Skeletal muscle tissue (tissue), 3 donors: ENCODE measurements at regions not wholly inside any gene's neighbourhood (a gene's known extent, or its start where the extent isn't known, plus 50 kb on each side); places are given as distances from the start of the nearest gene placed in this dataset.

Source experiments
- H3K27ac ChIP-seq: one replicate; pipeline ENCODE4 v1.7.0; 2013; ENCODE audit warnings: mild to moderate bottlenecking, low read depth, low read length, inconsistent platforms
- H3K27me3 ChIP-seq, 3 donors: one replicate each; pipeline ENCODE4 v1.7.0; 2013; ENCODE audit warnings: low read length in 3 of 3; ENCODE audit not compliant: control insufficient read depth in 3 of 3, insufficient read depth in 3 of 3
- H3K36me3 ChIP-seq, 3 donors: one replicate each; pipeline ENCODE4 v1.7.0; 2013; ENCODE audit warnings: low read length in 3 of 3; ENCODE audit not compliant: control insufficient read depth in 3 of 3, insufficient read depth in 3 of 3
- H3K4me1 ChIP-seq, 3 donors: one replicate each; pipeline ENCODE4 v1.7.0; 2013; ENCODE audit warnings: low read length in 3 of 3, mild to moderate bottlenecking in 3 of 3; ENCODE audit not compliant: control insufficient read depth in 3 of 3, insufficient read depth in 3 of 3
- H3K4me3 ChIP-seq, 3 donors: one replicate each; pipeline ENCODE4 v1.7.0; 2013; ENCODE audit warnings: low read length in 3 of 3
- H3K9ac ChIP-seq, 3 donors: one replicate each; pipeline ENCODE4 v1.7.0; 2013; ENCODE audit warnings: low read length in 3 of 3, mild to moderate bottlenecking in 3 of 3, moderate library complexity in 2 of 3, low read depth in 1 of 3
- H3K9me3 ChIP-seq, 3 donors: one replicate each; pipeline ENCODE4 v1.7.0; 2013; ENCODE audit warnings: low read length in 3 of 3; ENCODE audit not compliant: control insufficient read depth in 3 of 3
- donor health status: Osteomylitis.

GRCh38 chr3:40994611-40995010 is 204.7 kb upstream of the CTNNB1 start:
- Histone ChIP-seq H3K4me1 (peaks cover 0 to 11% (median 9%) of the 10 kb centered on the region in 3 donors), H3K27ac (no peak overlapping the region), H3K4me3 (no peak overlapping the region), H3K27me3 (no peaks in the 10 kb centered on the region), H3K9me3 (no peaks in the 10 kb centered on the region), H3K36me3 (no peaks in the 10 kb centered on the region), H3K9ac (no peak overlapping the region)

GRCh38 chr3:40995271-40995670 is 204.0 kb upstream of the CTNNB1 start:
- Histone ChIP-seq H3K27me3 (no peaks in the 10 kb centered on the region), H3K9ac (no peak overlapping the region), H3K9me3 (no peaks in the 10 kb centered on the region), H3K4me3 (no peak overlapping the region), H3K36me3 (no peaks in the 10 kb centered on the region), H3K4me1 (peaks cover 0 to 11% (median 9%) of the 10 kb centered on the region in 3 donors), H3K27ac (no peak overlapping the region)

GRCh38 chr3:40996382-40996781 is 202.9 kb upstream of the CTNNB1 start:
- H3K4me1 ChIP-seq: peaks cover 0 to 12% (median 11%) of the 10 kb centered on the region in 3 donors
- H3K27me3 ChIP-seq: peaks cover 0 to 3% (median 0%) of the 10 kb centered on the region in 3 donors
- no peak overlapping the region for H3K9ac ChIP-seq
- H3K4me3 ChIP-seq: no peak overlapping the region
- H3K9me3 ChIP-seq: no peaks in the 10 kb centered on the region
- H3K36me3 ChIP-seq: no peaks in the 10 kb centered on the region
- no peak overlapping the region for H3K27ac ChIP-seq

DNA sequence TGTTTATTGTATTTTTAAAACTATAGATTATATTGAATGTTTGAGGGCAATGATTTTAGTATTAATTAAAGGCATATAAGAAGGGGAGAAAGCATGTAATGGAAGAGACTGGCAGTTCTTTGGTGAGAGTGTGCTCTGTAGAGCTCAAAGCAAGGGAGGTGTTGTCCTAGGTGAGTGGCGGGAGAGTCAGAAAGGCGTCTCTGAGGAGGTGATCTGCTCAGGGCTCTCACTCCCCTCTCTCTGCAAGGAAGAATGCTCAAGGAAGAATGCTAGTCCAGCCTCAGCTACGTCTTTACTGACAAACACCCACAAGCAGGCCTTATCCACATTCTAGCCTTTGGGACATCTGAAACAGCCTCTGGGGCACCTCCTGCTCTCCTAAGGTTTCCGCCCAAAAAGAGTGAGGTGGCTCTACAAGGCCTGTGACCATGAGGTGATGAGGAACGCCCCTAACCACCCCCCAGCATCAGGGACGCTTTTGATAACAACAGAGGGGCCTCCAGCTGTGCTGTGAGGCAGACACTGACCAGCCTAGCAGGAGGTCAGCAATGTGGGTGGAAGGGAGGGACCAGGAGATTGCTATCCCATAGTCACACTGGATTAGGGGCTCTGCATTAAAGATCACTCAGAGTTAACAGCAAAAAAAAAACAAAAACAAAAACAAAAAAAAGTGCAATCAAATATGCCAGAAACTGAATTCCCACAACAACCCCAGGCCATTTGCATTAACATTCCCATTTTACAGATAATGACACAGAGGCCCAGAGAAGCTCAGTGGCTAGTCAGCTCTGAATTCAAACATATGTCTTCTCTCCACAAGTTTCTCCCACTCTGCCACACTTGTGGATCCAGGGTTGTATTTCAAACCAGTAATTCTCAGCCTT is 202.2 kb upstream of the CTNNB1 start:
- no peak overlapping the region for H3K9ac ChIP-seq
- peaks cover 0 to 3% (median 0%) of the 10 kb centered on the region in 3 donors for H3K27me3 ChIP-seq
- H3K36me3 ChIP-seq: no peaks in the 10 kb centered on the region
- no peak overlapping the region for H3K27ac ChIP-seq
- H3K9me3 ChIP-seq: no peaks in the 10 kb centered on the region
- no peak overlapping the region for H3K4me3 ChIP-seq
- peaks cover 0 to 12% (median 11%) of the 10 kb centered on the region in 3 donors for H3K4me1 ChIP-seq

- H3K27ac ChIP-seq: no peak overlapping the region
- no peak overlapping the region for H3K9ac ChIP-seq
These were observed 201.4 kb upstream of the CTNNB1 start for GRCh38 chr3:40997711-40998519.

DNA sequence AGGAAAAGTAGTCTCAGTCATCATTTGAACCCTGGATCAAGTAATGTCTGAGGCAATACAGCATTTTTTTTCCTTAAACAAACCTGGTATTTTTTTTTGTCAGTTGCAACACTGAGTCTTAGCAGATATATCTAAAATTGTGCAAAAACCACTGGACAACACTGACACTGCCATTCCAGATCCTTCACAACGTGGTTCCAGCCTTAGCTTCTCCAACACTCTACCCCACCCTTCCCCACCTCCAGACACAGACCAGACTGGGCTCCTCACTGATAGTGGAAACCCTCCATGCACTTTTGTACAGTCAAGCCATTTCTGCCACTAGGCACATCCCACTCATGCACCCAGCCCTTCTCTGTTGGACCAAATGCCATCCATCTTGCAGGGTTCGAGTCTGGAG is 199.6 kb upstream of the CTNNB1 start:
- Histone ChIP-seq H3K9ac (no peak overlapping the region), H3K27ac (no peak overlapping the region), H3K27me3 (peaks cover 0 to 3% (median 0%) of the 10 kb centered on the region in 3 donors), H3K9me3 (no peaks in the 10 kb centered on the region), H3K4me1 (peaks cover 0 to 12% (median 11%) of the 10 kb centered on the region in 3 donors), H3K36me3 (no peaks in the 10 kb centered on the region), H3K4me3 (no peak overlapping the region)

More at GRCh38 chr3:40997711-40998519, 201.4 kb upstream of the CTNNB1 start:
- peaks cover 0 to 3% (median 0%) of the 10 kb centered on the region in 3 donors for H3K27me3 ChIP-seq
- no peak overlapping the region for H3K4me3 ChIP-seq
- H3K4me1 ChIP-seq: peaks cover 0 to 12% (median 11%) of the 10 kb centered on the region in 3 donors
- H3K36me3 ChIP-seq: no peaks in the 10 kb centered on the region
- H3K9me3 ChIP-seq: no peaks in the 10 kb centered on the region

- Histone ChIP-seq H3K27me3 (peaks cover 0 to 3% (median 0%) of the 10 kb centered on the region in 3 donors), H3K9ac (no peak overlapping the region), H3K27ac (no peak overlapping the region), H3K4me1 (peaks cover 0 to 12% (median 11%) of the 10 kb centered on the region in 3 donors), H3K9me3 (no peaks in the 10 kb centered on the region), H3K4me3 (no peak overlapping the region), H3K36me3 (no peaks in the 10 kb centered on the region)
These were observed 198.8 kb upstream of the CTNNB1 start for GRCh38 chr3:41000471-41000870.

DNA sequence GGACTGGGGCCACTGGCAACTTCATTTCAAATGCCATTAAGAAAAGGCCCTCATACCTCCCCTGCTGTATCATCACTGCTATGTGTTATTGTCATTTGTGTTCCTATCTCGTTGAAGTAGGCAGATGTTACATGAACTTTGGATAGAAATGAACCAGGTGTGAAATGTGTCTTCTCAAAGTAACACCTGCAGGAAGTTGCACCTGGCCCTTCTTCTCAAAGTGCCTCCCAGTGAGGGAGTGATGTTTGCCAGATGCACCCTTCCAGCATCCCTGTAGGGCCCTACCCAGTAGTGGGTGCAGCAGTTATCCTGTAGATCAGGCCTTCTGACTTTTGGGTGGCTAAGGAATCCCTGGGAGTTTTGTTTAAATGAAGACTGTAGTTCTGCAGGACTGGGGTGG is 197.7 kb upstream of the CTNNB1 start:
- H3K36me3 ChIP-seq: no peaks in the 10 kb centered on the region
- no peaks in the 10 kb centered on the region for H3K9me3 ChIP-seq
- H3K27me3 ChIP-seq: peaks cover 0 to 3% (median 0%) of the 10 kb centered on the region in 3 donors
- no peak overlapping the region for H3K27ac ChIP-seq
- H3K4me3 ChIP-seq: no peak overlapping the region
- H3K4me1 ChIP-seq: peaks cover 0 to 7% (median 6%) of the 10 kb centered on the region in 3 donors
- no peak overlapping the region for H3K9ac ChIP-seq

DNA sequence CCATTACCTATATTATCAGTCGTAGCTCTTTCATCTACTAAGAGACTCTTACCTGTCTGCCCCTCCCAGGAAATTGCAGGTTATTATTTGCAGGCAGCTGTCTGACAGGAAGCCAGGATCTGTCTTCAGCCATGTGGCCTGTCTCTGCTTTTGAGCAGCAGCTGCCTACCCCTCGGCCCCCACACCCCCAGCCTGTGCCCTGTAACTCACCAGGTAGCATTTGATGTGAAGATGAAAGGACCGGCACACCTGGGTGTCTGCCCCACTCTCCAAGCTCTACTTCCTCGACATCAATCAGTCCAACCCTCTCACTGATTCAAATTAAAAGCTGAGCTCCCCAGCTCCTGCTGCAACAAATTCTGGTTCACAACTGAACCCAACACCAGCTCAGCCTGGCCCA is 197.2 kb upstream of the CTNNB1 start:
- H3K27me3 ChIP-seq: peaks cover 0 to 3% (median 0%) of the 10 kb centered on the region in 3 donors
- H3K27ac ChIP-seq: no peak overlapping the region
- H3K9ac ChIP-seq: no peak overlapping the region
- no peaks in the 10 kb centered on the region for H3K36me3 ChIP-seq
- H3K9me3 ChIP-seq: no peaks in the 10 kb centered on the region
- H3K4me3 ChIP-seq: no peak overlapping the region
- H3K4me1 ChIP-seq: peaks cover 0 to 7% (median 5%) of the 10 kb centered on the region in 3 donors

DNA sequence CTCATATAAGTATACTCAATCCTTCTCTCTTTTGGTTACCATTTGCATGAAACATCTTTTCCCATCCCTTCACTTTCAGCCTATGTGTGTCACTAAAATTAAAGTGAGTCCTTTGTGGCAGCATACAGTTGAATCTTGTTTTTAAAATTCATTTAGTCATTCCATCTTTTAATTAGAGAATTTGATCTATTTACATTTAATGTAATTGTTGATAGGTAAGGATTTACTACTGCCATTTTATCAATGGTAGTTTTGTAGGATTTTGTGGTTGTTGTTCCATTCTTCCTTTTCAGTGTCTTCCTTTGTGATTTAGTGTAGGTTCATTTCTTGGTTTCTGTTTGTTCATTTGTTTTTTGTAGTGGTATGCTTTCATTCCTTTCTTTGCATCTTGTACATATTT is 191.9 kb upstream of the CTNNB1 start:
- H3K9me3 ChIP-seq: peaks cover 0 to 4% (median 0%) of the 10 kb centered on the region in 3 donors
- no peak overlapping the region for H3K9ac ChIP-seq
- no peak overlapping the region for H3K27ac ChIP-seq
- H3K27me3 ChIP-seq: no peaks in the 10 kb centered on the region
- no peaks in the 10 kb centered on the region for H3K36me3 ChIP-seq
- H3K4me1 ChIP-seq: no peaks in the 10 kb centered on the region
- H3K4me3 ChIP-seq: no peak overlapping the region
